HCT116 (cell line): ENCODE measurements at regions not wholly inside any gene's neighbourhood (a gene's known extent, or its start where the extent isn't known, plus 50 kb on each side); places are given as distances from the start of the nearest gene placed in this dataset.

Experiments
- ATAC-seq: fragments of 200-7000 bp; cut with Tn5 transposase; 2 replicates; pipeline ENCODE4 v1.9.1; 2020; ENCODE audit warnings: mild to moderate bottlenecking, moderate library complexity
- BruUV-seq: library from RNA; stranded (reverse); fragments of 400-500 nt; replicated peaks from 2 replicates; lab custom pipeline; 2021; lab: Mats Ljungman, UMichigan
- CTCF ChIA-PET: fragments of 300-600 bp; sonication (Branson Sonifier 250); formaldehyde crosslinking; loops from one replicate; lab custom pipeline; 2021; ENCODE audit warnings: antibody characterized with exemption; lab: Charles Lee
- POLR2A ChIA-PET: fragments of 300-600, 350-600 bp; sonication (Branson Sonifier 250); formaldehyde crosslinking; loops from one replicate; lab custom pipeline; 2021; ENCODE audit warnings: antibody characterized with exemption; lab: Charles Lee
- RAD21 ChIA-PET, 2 experiments: fragments of 300-600 bp; sonication (Branson Sonifier 250); formaldehyde crosslinking; loops; one replicate each; lab custom pipeline; 2023; ENCODE audit warnings: low total read pairs in 2 of 2; ENCODE audit not compliant: uncharacterized antibody in 2 of 2, unreplicated experiment in 2 of 2, low non-redundant PET in 1 of 2; lab: Charles Lee
- DNase-seq: peaks from one replicate; pipeline ENCODE4 v3.0.0-alpha.2; 2010; ENCODE audit warnings: low read depth, low spot score
- H2AFZ ChIP-seq: fragments of 200-600 bp; shearing (Covaris generic), sonication (generic); 2 replicates; pipeline ENCODE4 v1.6.1; 2017; ENCODE audit warnings: low read depth, mixed run types, mixed read lengths, antibody characterized with exemption, low read length; ENCODE audit not compliant: poor library complexity, severe bottlenecking
- H3K27ac ChIP-seq: 2 replicates; pipeline ENCODE4 v1.5.1; 2012; ENCODE audit warnings: low read depth, low read length
- H3K27me3 ChIP-seq: fragments of 200-600 bp; sonication (generic); 2 replicates; pipeline ENCODE4 v1.6.1; 2016; ENCODE audit warnings: mixed run types, low read length, mixed read lengths; ENCODE audit not compliant: insufficient read depth
- H3K36me3 ChIP-seq, 2 experiments: fragments of 200-500 bp in 1 of 2; fragments of 200-600 bp in 1 of 2; sonication (Bioruptor generic) in 1 of 2; sonication (generic) in 1 of 2; 2 replicates each; pipeline versions ENCODE4 v1.5.1 to v1.6.1; 2014 to 2016; ENCODE audit warnings: low read length in 2 of 2, inconsistent platforms in 1 of 2, mixed read lengths in 1 of 2, mixed run types in 1 of 2; ENCODE audit not compliant: insufficient read depth in 2 of 2, control insufficient read depth in 1 of 2
- H3K4me1 ChIP-seq, 2 experiments: fragments of 200-600 bp in 1 of 2; sonication (generic) in 1 of 2; 2 replicates each; pipeline versions ENCODE4 v1.5.1 to v1.6.1; 2012 to 2017; ENCODE audit warnings: low read length in 2 of 2, inconsistent platforms in 1 of 2, mild to moderate bottlenecking in 1 of 2, mixed read lengths in 1 of 2, mixed run types in 1 of 2, moderate library complexity in 1 of 2; ENCODE audit not compliant: insufficient read depth in 2 of 2, control insufficient read depth in 1 of 2
- H3K4me2 ChIP-seq: fragments of 200-600 bp; sonication (generic); 2 replicates; pipeline ENCODE4 v1.6.1; 2017; ENCODE audit warnings: mixed run types, low read length, mixed read lengths
- H3K4me3 ChIP-seq, 2 experiments: fragments of 200-600 bp in 1 of 2; sonication (generic) in 1 of 2; replicated peaks in 1 of 2; 2 replicates each; pipeline ENCODE4 v1.5.1; 2011 to 2016; ENCODE audit warnings: low read length in 2 of 2, control low read depth in 1 of 2, low read depth in 1 of 2, mild to moderate bottlenecking in 1 of 2, mixed read lengths in 1 of 2, mixed run types in 1 of 2
- H3K79me2 ChIP-seq: fragments of 200-600 bp; sonication (generic); 2 replicates; pipeline ENCODE4 v1.6.1; 2017; ENCODE audit warnings: mild to moderate bottlenecking, mixed run types, low read length, moderate library complexity, mixed read lengths; ENCODE audit not compliant: insufficient read depth
- H3K9ac ChIP-seq: fragments of 200-600 bp; sonication (generic); 2 replicates; pipeline ENCODE4 v1.6.1; 2016; ENCODE audit warnings: low read length, mixed read lengths
- H3K9me2 ChIP-seq: fragments of 200-600 bp; sonication (generic), shearing (Covaris generic); 2 replicates; pipeline ENCODE4 v1.6.1; 2017; ENCODE audit warnings: mixed run types, mild to moderate bottlenecking, moderate library complexity; ENCODE audit not compliant: insufficient read depth
- H3K9me3 ChIP-seq, 2 experiments: fragments of 200-500 bp in 1 of 2; fragments of 200-600 bp in 1 of 2; sonication (Bioruptor generic) in 1 of 2; sonication (generic) in 1 of 2; 2 replicates each; pipeline ENCODE4 v1.6.1; 2014 to 2017; ENCODE audit warnings: low read length in 2 of 2, mixed read lengths in 2 of 2, inconsistent platforms in 1 of 2, low read depth in 1 of 2, mild to moderate bottlenecking in 1 of 2, mixed run types in 1 of 2, moderate library complexity in 1 of 2; ENCODE audit not compliant: control insufficient read depth in 1 of 2, insufficient read depth in 1 of 2
- H4K20me1 ChIP-seq: fragments of 200-600 bp; sonication (generic), shearing (Covaris generic); 2 replicates; pipeline ENCODE4 v1.6.1; 2017; ENCODE audit warnings: mixed run types, mild to moderate bottlenecking, moderate library complexity; ENCODE audit not compliant: insufficient read depth
- CEBPB ChIP-seq: IDR thresholded peaks from 2 replicates; pipeline ENCODE4 v1.6.1; 2012; ENCODE audit warnings: low read depth
- EGR1 ChIP-seq: IDR thresholded peaks from 2 replicates; pipeline ENCODE4 v1.6.1; 2012; ENCODE audit warnings: low read depth
- JUND ChIP-seq: IDR thresholded peaks from 2 replicates; pipeline ENCODE4 v1.6.1; 2012
- POLR2A ChIP-seq: IDR thresholded peaks from 2 replicates; pipeline ENCODE4 v1.7.0; 2011; ENCODE audit warnings: borderline replicate concordance; ENCODE audit not compliant: insufficient read depth, insufficient read length; ENCODE audit errors: extremely low read depth
- SP1 ChIP-seq: IDR thresholded peaks from 2 replicates; pipeline ENCODE4 v1.6.1; 2012; ENCODE audit warnings: low read depth
- SRF ChIP-seq: IDR thresholded peaks from 2 replicates; pipeline ENCODE4 v1.6.1; 2012; ENCODE audit warnings: low read depth
- TCF7L2 ChIP-seq: IDR thresholded peaks from 2 replicates; pipeline ENCODE4 v1.7.0; 2011; ENCODE audit warnings: borderline replicate concordance, inconsistent platforms; ENCODE audit not compliant: insufficient read depth, insufficient read length; ENCODE audit errors: extremely low read depth
- YY1 ChIP-seq: IDR thresholded peaks from 2 replicates; pipeline ENCODE4 v1.6.1; 2011; ENCODE audit warnings: low read length, low read depth, moderate library complexity, mild to moderate bottlenecking; ENCODE audit not compliant: insufficient replicate concordance; ENCODE audit errors: extremely low read depth
- ZNF274 ChIP-seq: fragments of 200-500 bp; sonication (Bioruptor generic); IDR thresholded peaks from 2 replicates; pipeline ENCODE4 v1.6.1; 2014; ENCODE audit warnings: mild to moderate bottlenecking, low read depth, low read length, inconsistent platforms
- intact Hi-C: fragments of 100-400 bp; cut with micrococcal nuclease; formaldehyde crosslinking; loops from 2 replicates; pipeline ENCODE4 v1.10.0; 2022
- TF ChIP-seq, protein P1 (sequence below): IDR thresholded peaks from 2 replicates; pipeline ENCODE4 v1.6.1; 2012
- TF ChIP-seq, protein P2 (sequence below), 3 experiments: fragments of 200-600 bp in 1 of 3; sonication (generic) in 1 of 3; IDR thresholded peaks in 2 of 3; conservative IDR thresholded peaks in 1 of 3; 2 replicates each; pipeline ENCODE4 v1.5.1; 2012 to 2017; ENCODE audit warnings: low read depth in 2 of 3, low read length in 2 of 3, antibody characterized with exemption in 1 of 3, borderline replicate concordance in 1 of 3, control low read depth in 1 of 3, mild to moderate bottlenecking in 1 of 3, mixed read lengths in 1 of 3, mixed run types in 1 of 3, moderate library complexity in 1 of 3; ENCODE audit not compliant: insufficient read depth in 1 of 3
- TF ChIP-seq, protein P3 (sequence below): IDR thresholded peaks from 2 replicates; pipeline ENCODE4 v1.6.1; 2011; ENCODE audit warnings: mild to moderate bottlenecking, low read length, moderate library complexity; ENCODE audit not compliant: insufficient replicate concordance; ENCODE audit errors: extremely low read depth
- TF ChIP-seq, protein P4 (sequence below): IDR thresholded peaks from 2 replicates; pipeline ENCODE4 v1.6.1; 2012; ENCODE audit warnings: low read depth

DNA sequence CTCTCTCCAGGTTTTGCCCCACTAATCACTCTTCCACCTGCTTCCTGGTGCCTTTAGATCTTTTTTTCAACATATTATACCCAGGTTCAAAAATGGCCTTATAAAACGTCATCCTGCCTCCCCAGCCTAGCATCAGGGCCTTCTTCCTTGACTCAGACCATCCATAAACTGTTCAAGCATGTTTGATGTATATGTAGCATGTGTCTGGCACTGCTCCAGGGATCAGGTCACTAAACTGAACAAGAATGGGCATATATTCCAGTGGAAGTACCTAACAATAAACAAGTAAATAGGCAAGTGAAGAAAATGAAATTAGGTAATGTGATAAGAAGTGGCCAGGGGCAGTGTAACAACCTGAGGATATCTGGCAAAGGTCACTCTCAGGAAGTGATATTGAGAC, 141.2 kb downstream of the TRIB2 start:
- no peak overlapping the region for H3K4me2 ChIP-seq
- peaks cover 0 to 14% of the 10 kb centered on the region in 2 experiments; a peak in 2 of 4 replicates for H3K4me1 ChIP-seq
- no peaks in the 10 kb centered on the region for H3K27me3 ChIP-seq
- H3K79me2 ChIP-seq, result no peaks in the 10 kb centered on the region
- H3K9me2 ChIP-seq, result no peaks in the 10 kb centered on the region
- ChIA-PET CTCF (no interaction called here), POLR2A (no interaction called here), RAD21 (no interaction called here)
- no peak for TF ChIP-seq ZNF274
- H3K9me3 ChIP-seq, result no peaks in the 10 kb centered on the region
- no peaks in the 10 kb centered on the region for H4K20me1 ChIP-seq
- no TSS peak for BruUV-seq
- no peaks in the 10 kb centered on the region for H3K36me3 ChIP-seq
- ATAC-seq (no peak), DNase-seq (no peak)
- no peak overlapping the region for H3K4me3 ChIP-seq
- no peak overlapping the region for H3K27ac ChIP-seq
- H2AFZ ChIP-seq, result no peak overlapping the region
- intact Hi-C loops, result no loop called here
- no peak overlapping the region for H3K9ac ChIP-seq

DNA sequence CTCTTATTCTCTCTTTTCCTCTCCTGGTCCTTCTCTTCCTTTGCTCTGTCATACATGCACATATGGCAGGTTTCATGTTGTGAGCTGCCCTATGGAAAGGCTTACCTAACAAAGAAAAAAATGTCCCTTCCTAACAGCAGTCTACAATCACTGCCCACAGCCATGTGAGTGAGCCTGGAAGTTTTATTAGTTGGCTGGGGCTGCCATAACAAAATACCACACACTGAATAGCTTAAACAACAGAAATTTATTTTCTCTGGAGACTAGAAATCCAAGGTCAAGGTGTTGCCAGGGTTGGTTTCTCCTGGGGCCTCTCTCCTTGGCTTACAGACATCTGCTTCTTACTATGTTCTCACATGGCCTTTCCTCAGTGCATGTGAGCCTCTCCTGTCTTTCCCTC, 142.1 kb downstream of the TRIB2 start:
- Histone ChIP-seq H3K79me2 (no peaks in the 10 kb centered on the region), H3K9me2 (no peaks in the 10 kb centered on the region), H3K27ac (no peak overlapping the region), H3K4me2 (no peak overlapping the region), H3K4me1 (peaks cover 0 to 14% of the 10 kb centered on the region in 2 experiments; a peak in 2 of 4 replicates), H4K20me1 (no peaks in the 10 kb centered on the region), H3K4me3 (no peak overlapping the region), H2AFZ (no peak overlapping the region), H3K36me3 (no peaks in the 10 kb centered on the region), H3K9me3 (peaks cover 7% of the 10 kb centered on the region in 2 experiments; a peak in 2 of 4 replicates), H3K9ac (no peak overlapping the region), H3K27me3 (no peaks in the 10 kb centered on the region)
- RAD21 ChIA-PET, result no interaction called here
- POLR2A ChIA-PET, result no interaction called here
- intact Hi-C loops, result no loop called here
- ATAC-seq, result no peak
- BruUV-seq, result no TSS peak
- DNase-seq, result no peak
- CTCF ChIA-PET, result no interaction called here
- TF ChIP-seq SRF (no peak), CEBPB (no peak), YY1 (no peak), SP1 (no peak), EGR1 (no peak), TCF7L2 (no peak), JUND (no peak), POLR2A (no peak)
- TF ChIP-seq, protein P1, sequence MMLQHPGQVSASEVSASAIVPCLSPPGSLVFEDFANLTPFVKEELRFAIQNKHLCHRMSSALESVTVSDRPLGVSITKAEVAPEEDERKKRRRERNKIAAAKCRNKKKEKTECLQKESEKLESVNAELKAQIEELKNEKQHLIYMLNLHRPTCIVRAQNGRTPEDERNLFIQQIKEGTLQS, result no peak
- TF ChIP-seq, protein P2, sequence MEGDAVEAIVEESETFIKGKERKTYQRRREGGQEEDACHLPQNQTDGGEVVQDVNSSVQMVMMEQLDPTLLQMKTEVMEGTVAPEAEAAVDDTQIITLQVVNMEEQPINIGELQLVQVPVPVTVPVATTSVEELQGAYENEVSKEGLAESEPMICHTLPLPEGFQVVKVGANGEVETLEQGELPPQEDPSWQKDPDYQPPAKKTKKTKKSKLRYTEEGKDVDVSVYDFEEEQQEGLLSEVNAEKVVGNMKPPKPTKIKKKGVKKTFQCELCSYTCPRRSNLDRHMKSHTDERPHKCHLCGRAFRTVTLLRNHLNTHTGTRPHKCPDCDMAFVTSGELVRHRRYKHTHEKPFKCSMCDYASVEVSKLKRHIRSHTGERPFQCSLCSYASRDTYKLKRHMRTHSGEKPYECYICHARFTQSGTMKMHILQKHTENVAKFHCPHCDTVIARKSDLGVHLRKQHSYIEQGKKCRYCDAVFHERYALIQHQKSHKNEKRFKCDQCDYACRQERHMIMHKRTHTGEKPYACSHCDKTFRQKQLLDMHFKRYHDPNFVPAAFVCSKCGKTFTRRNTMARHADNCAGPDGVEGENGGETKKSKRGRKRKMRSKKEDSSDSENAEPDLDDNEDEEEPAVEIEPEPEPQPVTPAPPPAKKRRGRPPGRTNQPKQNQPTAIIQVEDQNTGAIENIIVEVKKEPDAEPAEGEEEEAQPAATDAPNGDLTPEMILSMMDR (IDR thresholded peaks at IDR 0.05 in 2 of 3, conservative IDR thresholded peaks at IDR 0.05 in 1 of 3; ENCODE audit: borderline replicate concordance in 1 of 3, insufficient read depth in 1 of 3, low read depth in 2 of 3, low read length in 2 of 3), result no peak
- TF ChIP-seq, protein P3, sequence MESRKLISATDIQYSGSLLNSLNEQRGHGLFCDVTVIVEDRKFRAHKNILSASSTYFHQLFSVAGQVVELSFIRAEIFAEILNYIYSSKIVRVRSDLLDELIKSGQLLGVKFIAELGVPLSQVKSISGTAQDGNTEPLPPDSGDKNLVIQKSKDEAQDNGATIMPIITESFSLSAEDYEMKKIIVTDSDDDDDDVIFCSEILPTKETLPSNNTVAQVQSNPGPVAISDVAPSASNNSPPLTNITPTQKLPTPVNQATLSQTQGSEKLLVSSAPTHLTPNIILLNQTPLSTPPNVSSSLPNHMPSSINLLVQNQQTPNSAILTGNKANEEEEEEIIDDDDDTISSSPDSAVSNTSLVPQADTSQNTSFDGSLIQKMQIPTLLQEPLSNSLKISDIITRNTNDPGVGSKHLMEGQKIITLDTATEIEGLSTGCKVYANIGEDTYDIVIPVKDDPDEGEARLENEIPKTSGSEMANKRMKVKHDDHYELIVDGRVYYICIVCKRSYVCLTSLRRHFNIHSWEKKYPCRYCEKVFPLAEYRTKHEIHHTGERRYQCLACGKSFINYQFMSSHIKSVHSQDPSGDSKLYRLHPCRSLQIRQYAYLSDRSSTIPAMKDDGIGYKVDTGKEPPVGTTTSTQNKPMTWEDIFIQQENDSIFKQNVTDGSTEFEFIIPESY, result no peak
- TF ChIP-seq, protein P4, sequence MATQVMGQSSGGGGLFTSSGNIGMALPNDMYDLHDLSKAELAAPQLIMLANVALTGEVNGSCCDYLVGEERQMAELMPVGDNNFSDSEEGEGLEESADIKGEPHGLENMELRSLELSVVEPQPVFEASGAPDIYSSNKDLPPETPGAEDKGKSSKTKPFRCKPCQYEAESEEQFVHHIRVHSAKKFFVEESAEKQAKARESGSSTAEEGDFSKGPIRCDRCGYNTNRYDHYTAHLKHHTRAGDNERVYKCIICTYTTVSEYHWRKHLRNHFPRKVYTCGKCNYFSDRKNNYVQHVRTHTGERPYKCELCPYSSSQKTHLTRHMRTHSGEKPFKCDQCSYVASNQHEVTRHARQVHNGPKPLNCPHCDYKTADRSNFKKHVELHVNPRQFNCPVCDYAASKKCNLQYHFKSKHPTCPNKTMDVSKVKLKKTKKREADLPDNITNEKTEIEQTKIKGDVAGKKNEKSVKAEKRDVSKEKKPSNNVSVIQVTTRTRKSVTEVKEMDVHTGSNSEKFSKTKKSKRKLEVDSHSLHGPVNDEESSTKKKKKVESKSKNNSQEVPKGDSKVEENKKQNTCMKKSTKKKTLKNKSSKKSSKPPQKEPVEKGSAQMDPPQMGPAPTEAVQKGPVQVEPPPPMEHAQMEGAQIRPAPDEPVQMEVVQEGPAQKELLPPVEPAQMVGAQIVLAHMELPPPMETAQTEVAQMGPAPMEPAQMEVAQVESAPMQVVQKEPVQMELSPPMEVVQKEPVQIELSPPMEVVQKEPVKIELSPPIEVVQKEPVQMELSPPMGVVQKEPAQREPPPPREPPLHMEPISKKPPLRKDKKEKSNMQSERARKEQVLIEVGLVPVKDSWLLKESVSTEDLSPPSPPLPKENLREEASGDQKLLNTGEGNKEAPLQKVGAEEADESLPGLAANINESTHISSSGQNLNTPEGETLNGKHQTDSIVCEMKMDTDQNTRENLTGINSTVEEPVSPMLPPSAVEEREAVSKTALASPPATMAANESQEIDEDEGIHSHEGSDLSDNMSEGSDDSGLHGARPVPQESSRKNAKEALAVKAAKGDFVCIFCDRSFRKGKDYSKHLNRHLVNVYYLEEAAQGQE, result no peak
